ENCODE measurements at regions not wholly inside any gene's neighbourhood (a gene's known extent, or its start where the extent isn't known, plus 50 kb on each side); places are given as distances from the start of the nearest gene placed in this dataset.

DNA sequence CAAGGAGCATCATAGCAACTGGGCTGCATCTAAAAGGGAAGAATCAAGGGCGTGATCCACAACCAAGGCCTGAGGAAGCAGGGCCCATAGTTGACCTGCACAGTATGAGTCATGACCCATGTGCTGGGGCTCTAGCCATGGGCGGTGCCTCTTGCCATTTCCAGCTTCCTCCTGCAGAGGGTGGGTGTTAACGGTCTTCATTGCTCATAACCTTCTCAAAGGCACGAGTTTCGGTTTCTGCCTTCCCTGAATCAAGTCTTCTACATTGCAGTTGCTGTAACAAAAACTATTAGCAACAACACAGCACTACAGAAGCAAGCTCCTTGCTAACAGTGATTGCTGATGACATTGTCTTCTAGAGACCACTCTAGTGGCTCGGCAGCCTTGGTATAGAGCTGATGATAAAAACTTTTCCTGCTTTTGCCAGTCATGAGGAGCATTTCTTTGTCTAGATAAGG, 66.9 kb downstream of the CTSL start:
- TF ChIP-seq, protein P1, sequence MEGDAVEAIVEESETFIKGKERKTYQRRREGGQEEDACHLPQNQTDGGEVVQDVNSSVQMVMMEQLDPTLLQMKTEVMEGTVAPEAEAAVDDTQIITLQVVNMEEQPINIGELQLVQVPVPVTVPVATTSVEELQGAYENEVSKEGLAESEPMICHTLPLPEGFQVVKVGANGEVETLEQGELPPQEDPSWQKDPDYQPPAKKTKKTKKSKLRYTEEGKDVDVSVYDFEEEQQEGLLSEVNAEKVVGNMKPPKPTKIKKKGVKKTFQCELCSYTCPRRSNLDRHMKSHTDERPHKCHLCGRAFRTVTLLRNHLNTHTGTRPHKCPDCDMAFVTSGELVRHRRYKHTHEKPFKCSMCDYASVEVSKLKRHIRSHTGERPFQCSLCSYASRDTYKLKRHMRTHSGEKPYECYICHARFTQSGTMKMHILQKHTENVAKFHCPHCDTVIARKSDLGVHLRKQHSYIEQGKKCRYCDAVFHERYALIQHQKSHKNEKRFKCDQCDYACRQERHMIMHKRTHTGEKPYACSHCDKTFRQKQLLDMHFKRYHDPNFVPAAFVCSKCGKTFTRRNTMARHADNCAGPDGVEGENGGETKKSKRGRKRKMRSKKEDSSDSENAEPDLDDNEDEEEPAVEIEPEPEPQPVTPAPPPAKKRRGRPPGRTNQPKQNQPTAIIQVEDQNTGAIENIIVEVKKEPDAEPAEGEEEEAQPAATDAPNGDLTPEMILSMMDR (IDR thresholded peaks at IDR 0.05), result peak in 1 of 7 experiments; percentile 12
- TF ChIP-seq POLR2A (IDR thresholded peaks at IDR 0.05), result no peak

Data from body of pancreas (tissue), 4 donors.